ENCODE measurements at regions not wholly inside any gene's neighbourhood (a gene's known extent, or its start where the extent isn't known, plus 50 kb on each side); places are given as distances from the start of the nearest gene placed in this dataset.

GRCh38 chr20:48536206-48536605 is 291.6 kb downstream of the PREX1 start:
- ATAC-seq (no peak), DNase-seq (no peak)
- Histone ChIP-seq H3K36me3 (replicated peaks in 1 of 2; ENCODE audit: insufficient read depth in 1 of 2, low read depth in 2 of 2) (no peaks in the 10 kb centered on the region), H3K4me1 (peaks cover 7% of the 10 kb centered on the region), H3K4me3 (no peak overlapping the region), H3K9me3 (no peaks in the 10 kb centered on the region), H3K27ac (no peak overlapping the region), H3K27me3 (no peaks in the 10 kb centered on the region)
- TF ChIP-seq POLR2A (IDR thresholded peaks at IDR 0.05) (no peak), CTCF (IDR thresholded peaks at IDR 0.05) (no peak)
- intact Hi-C loops (cut with DNase I), result no loop called here
- 53 to 57% methylated on average over 2 of the region's 2 CpGs for WGBS, 2 donors

GRCh38 chr20:48535556-48535955 is 292.2 kb downstream of the PREX1 start:
- no peaks in the 10 kb centered on the region for H3K27me3 ChIP-seq
- no peaks in the 10 kb centered on the region for H3K36me3 ChIP-seq (replicated peaks in 1 of 2; ENCODE audit: insufficient read depth in 1 of 2, low read depth in 2 of 2)
- H3K9me3 ChIP-seq, result no peaks in the 10 kb centered on the region
- intact Hi-C loops (cut with DNase I), result no loop called here
- H3K4me3 ChIP-seq, result no peak overlapping the region
- DNase-seq, result no peak
- no peak for TF ChIP-seq CTCF (IDR thresholded peaks at IDR 0.05)
- no peak for TF ChIP-seq POLR2A (IDR thresholded peaks at IDR 0.05)
- no peak for ATAC-seq
- H3K27ac ChIP-seq, result no peak overlapping the region
- whole genome bisulfite sequencing, 2 donors, result 71 to 77% methylated on average over 5 of the region's 5 CpGs
- H3K4me1 ChIP-seq, result peaks cover 7% of the 10 kb centered on the region

GRCh38 chr20:48532028-48532427 is 295.8 kb downstream of the PREX1 start:
- Histone ChIP-seq H3K27me3 (no peaks in the 10 kb centered on the region), H3K9me3 (no peaks in the 10 kb centered on the region), H3K4me3 (no peak overlapping the region), H3K36me3 (replicated peaks in 1 of 2; ENCODE audit: insufficient read depth in 1 of 2, low read depth in 2 of 2) (no peaks in the 10 kb centered on the region), H3K4me1 (no peaks in the 10 kb centered on the region), H3K27ac (no peak overlapping the region)
- intact Hi-C loops (cut with DNase I), result no loop called here
- no peak for DNase-seq
- no peak for ATAC-seq
- WGBS, 2 donors, result 64 to 77% methylated on average over 2 of the region's 2 CpGs
- no peak for TF ChIP-seq POLR2A (IDR thresholded peaks at IDR 0.05)
- TF ChIP-seq CTCF (IDR thresholded peaks at IDR 0.05), result no peak

- no peak for TF ChIP-seq POLR2A (IDR thresholded peaks at IDR 0.05)
- TF ChIP-seq CTCF (IDR thresholded peaks at IDR 0.05), result no peak
- Histone ChIP-seq H3K36me3 (replicated peaks in 1 of 2; ENCODE audit: insufficient read depth in 1 of 2, low read depth in 2 of 2) (no peaks in the 10 kb centered on the region), H3K27me3 (no peaks in the 10 kb centered on the region), H3K4me3 (no peak overlapping the region), H3K4me1 (no peaks in the 10 kb centered on the region), H3K27ac (no peak overlapping the region), H3K9me3 (no peaks in the 10 kb centered on the region)
- 52 to 55% methylated on average over 2 of the region's 2 CpGs for WGBS, 2 donors
- ATAC-seq (no peak), DNase-seq (no peak)
- intact Hi-C loops (cut with DNase I), result no loop called here
Observed at GRCh38 chr20:48531505-48531904, 296.3 kb downstream of the PREX1 start.

- no peaks in the 10 kb centered on the region for H3K9me3 ChIP-seq
- no peaks in the 10 kb centered on the region for H3K27me3 ChIP-seq
- no peak for ATAC-seq
- H3K36me3 ChIP-seq (replicated peaks in 1 of 2; ENCODE audit: insufficient read depth in 1 of 2, low read depth in 2 of 2), result no peaks in the 10 kb centered on the region
- DNase-seq, result no peak
- TF ChIP-seq CTCF (IDR thresholded peaks at IDR 0.05), result no peak
- no peak for TF ChIP-seq POLR2A (IDR thresholded peaks at IDR 0.05)
- no peak overlapping the region for H3K4me3 ChIP-seq
- no peak overlapping the region for H3K27ac ChIP-seq
- H3K4me1 ChIP-seq, result no peaks in the 10 kb centered on the region
- intact Hi-C loops (cut with DNase I), result no loop called here
- WGBS, 2 donors, result 51 to 59% methylated on average over 5 of the region's 5 CpGs
Observed at GRCh38 chr20:48530957-48531356, 296.8 kb downstream of the PREX1 start.

All from body of pancreas (tissue), 4 donors.